NCI-H524 (cell line): ENCODE measurements at regions not wholly inside any gene's neighbourhood (a gene's known extent, or its start where the extent isn't known, plus 50 kb on each side); places are given as distances from the start of the nearest gene placed in this dataset.

ENCODE experiments used
- DNase-seq, 2 experiments: peaks; one replicate each; lab custom pipeline; 2025; lab: John Stamatoyannopoulos, UW

GRCh38 chr17:72064606-72065193 is 56.1 kb upstream of the SOX9 start:
- DNase-seq, result no peak

DNA sequence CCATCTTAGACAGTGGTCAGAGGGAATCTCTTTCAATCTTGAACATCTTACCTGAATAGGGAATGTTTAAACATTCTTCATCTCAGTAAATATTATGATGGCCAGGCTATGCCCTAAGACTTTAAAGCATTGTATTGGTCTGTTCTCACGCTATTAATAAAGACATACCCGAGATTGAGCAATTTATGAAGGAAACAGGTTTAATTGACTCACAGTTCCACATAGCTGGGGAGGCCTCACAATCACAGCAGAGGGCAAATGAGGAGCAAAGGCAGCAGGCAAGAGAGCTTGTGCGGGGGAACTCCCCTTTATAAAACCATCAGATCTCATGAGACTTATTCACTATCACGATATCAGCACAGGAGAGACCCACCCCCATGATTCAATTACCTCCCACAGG is 55.3 kb upstream of the SOX9 start:
- no peak for DNase-seq

- DNase-seq, result no peak
Observed at GRCh38 chr17:72068643-72069042, 52.2 kb upstream of the SOX9 start.

DNA sequence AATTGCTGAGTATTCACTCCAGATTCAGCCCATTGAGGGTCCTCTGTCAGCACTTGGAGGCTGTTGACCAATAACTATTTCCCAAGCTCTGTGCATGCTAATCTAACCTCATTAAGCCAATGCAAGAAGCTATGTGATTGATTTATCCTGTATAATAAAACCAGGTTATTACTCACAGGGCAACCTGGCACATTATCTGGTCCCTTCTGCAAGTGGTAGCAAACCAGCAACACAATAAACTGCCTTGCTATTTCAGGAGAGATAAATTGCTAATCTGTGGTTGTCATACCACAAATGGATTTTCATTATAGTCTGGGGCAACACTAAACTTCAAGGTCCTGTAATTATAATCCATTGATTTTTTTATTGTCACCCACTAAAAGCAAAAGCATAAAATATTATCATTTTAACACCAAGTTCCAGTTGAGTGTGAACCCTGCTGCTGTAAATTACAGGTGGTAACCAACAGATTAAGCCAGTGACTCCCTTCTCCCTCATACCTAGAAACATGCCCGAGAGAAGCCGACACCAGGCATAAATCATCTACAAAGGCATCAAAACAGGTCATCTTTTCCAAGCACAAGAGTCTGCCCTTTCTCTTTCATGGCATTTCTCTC is 51.1 kb upstream of the SOX9 start:
- DNase-seq, result no peak
